HEK293 (cell line): ENCODE measurements at regions not wholly inside any gene's neighbourhood (a gene's known extent, or its start where the extent isn't known, plus 50 kb on each side); places are given as distances from the start of the nearest gene placed in this dataset.

Experiments used
- CTCF ChIA-PET: fragments of 350-600 bp; formaldehyde crosslinking; extraction: SDS; loops from one replicate; lab custom pipeline; 2021; ENCODE audit warnings: antibody characterized with exemption; lab: Yijun Ruan, JAX
- POLR2A ChIA-PET: fragments of 300-600 bp; formaldehyde crosslinking; extraction: SDS; loops from one replicate; lab custom pipeline; 2020; ENCODE audit warnings: antibody characterized with exemption, inconsistent platforms; lab: Yijun Ruan, JAX
- H3K27ac ChIP-seq: fragments of 200-500 bp; sonication (Bioruptor generic); 2 replicates; pipeline ENCODE4 v1.5.1; 2014; ENCODE audit warnings: low read depth, low read length, control low read depth, inconsistent platforms; ENCODE audit errors: extremely low read depth
- H3K36me3 ChIP-seq, 2 experiments: fragments of 200-500 bp in 1 of 2; sonication (Bioruptor generic) in 1 of 2; 1 replicate in 1 of 2; 2 replicates in 1 of 2; pipeline ENCODE4 v1.5.1; 2014 to 2017; ENCODE audit warnings: inconsistent platforms in 2 of 2, low read length in 2 of 2; ENCODE audit not compliant: control insufficient read depth in 2 of 2, insufficient read depth in 1 of 2
- H3K4me1 ChIP-seq: fragments of 200-500 bp; sonication (Bioruptor generic); 2 replicates; pipeline ENCODE4 v1.5.1; 2014; ENCODE audit warnings: mild to moderate bottlenecking, low read length, inconsistent platforms; ENCODE audit not compliant: control insufficient read depth, insufficient read depth
- H3K4me3 ChIP-seq: 2 replicates; pipeline ENCODE4 v1.5.1; 2011; ENCODE audit warnings: low read depth, mild to moderate bottlenecking, control low read depth, low read length, moderate library complexity
- H3K9me3 ChIP-seq: fragments of 200-500 bp; sonication (Bioruptor generic); 2 replicates; pipeline ENCODE4 v1.5.1; 2014; ENCODE audit warnings: low read depth, low read length, inconsistent platforms; ENCODE audit not compliant: control insufficient read depth, insufficient read depth
- GLIS1 ChIP-seq: fragments of 450-650 bp; formaldehyde crosslinking; IDR thresholded peaks from 2 replicates; pipeline ENCODE4 v1.5.1; 2016; ENCODE audit warnings: missing biosample characterization, missing genetic modification characterization
- KLF10 ChIP-seq: fragments of 450-650 bp; IDR thresholded peaks from 2 replicates; pipeline ENCODE4 v1.5.1; 2018; ENCODE audit warnings: missing biosample characterization, mild to moderate bottlenecking, missing genetic modification characterization
- PRDM6 ChIP-seq: fragments of 450-650 bp; formaldehyde crosslinking; IDR thresholded peaks from 2 replicates; pipeline ENCODE4 v1.5.1; 2017; ENCODE audit warnings: missing biosample characterization, missing genetic modification characterization
- SALL2 ChIP-seq: fragments of 450-650 bp; formaldehyde crosslinking; IDR thresholded peaks from 2 replicates; pipeline ENCODE4 v1.5.0; 2017; ENCODE audit warnings: missing biosample characterization, mild to moderate bottlenecking, missing genetic modification characterization, borderline replicate concordance
- TCF7L2 ChIP-seq: IDR thresholded peaks from 2 replicates; pipeline ENCODE4 v1.6.1; 2011; ENCODE audit warnings: low read depth, mild to moderate bottlenecking, inconsistent platforms, low read length, moderate library complexity, borderline replicate concordance
- ZBTB17 ChIP-seq: fragments of 450-650 bp; formaldehyde crosslinking; IDR thresholded peaks from 2 replicates; pipeline ENCODE4 v1.5.1; 2016; ENCODE audit warnings: missing biosample characterization, missing genetic modification characterization
- ZBTB20 ChIP-seq: fragments of 450-650 bp; formaldehyde crosslinking; IDR thresholded peaks from 2 replicates; pipeline ENCODE4 v1.5.1; 2016; ENCODE audit warnings: missing biosample characterization, missing genetic modification characterization
- ZBTB21 ChIP-seq: fragments of 450-650 bp; formaldehyde crosslinking; IDR thresholded peaks from 2 replicates; pipeline ENCODE4 v1.5.1; 2017; ENCODE audit warnings: missing biosample characterization, missing genetic modification characterization
- ZBTB8A ChIP-seq: fragments of 450-650 bp; formaldehyde crosslinking; IDR thresholded peaks from 2 replicates; pipeline ENCODE4 v1.5.1; 2016; ENCODE audit warnings: missing biosample characterization, missing genetic modification characterization
- ZNF10 ChIP-seq: fragments of 450-650 bp; formaldehyde crosslinking; IDR thresholded peaks from 2 replicates; pipeline ENCODE4 v1.5.1; 2017; ENCODE audit warnings: missing biosample characterization, missing genetic modification characterization
- ZNF112 ChIP-seq: fragments of 450-650 bp; formaldehyde crosslinking; IDR thresholded peaks from 2 replicates; pipeline ENCODE4 v1.5.0; 2017; ENCODE audit warnings: missing biosample characterization, missing genetic modification characterization
- ZNF114 ChIP-seq: fragments of 450-650 bp; formaldehyde crosslinking; IDR thresholded peaks from 2 replicates; pipeline ENCODE4 v1.5.0; 2017; ENCODE audit warnings: missing biosample characterization, missing genetic modification characterization
- ZNF157 ChIP-seq: fragments of 450-650 bp; formaldehyde crosslinking; IDR thresholded peaks from 2 replicates; pipeline ENCODE4 v1.5.1; 2016; ENCODE audit warnings: missing biosample characterization, missing genetic modification characterization
- ZNF174 ChIP-seq: fragments of 450-650 bp; formaldehyde crosslinking; IDR thresholded peaks from 2 replicates; pipeline ENCODE4 v1.5.0; 2017; ENCODE audit warnings: missing biosample characterization, mild to moderate bottlenecking, missing genetic modification characterization
- ZNF2 ChIP-seq: fragments of 450-650 bp; formaldehyde crosslinking; IDR thresholded peaks from 2 replicates; pipeline ENCODE4 v1.5.1; 2016; ENCODE audit warnings: missing biosample characterization, missing genetic modification characterization
- ZNF23 ChIP-seq: fragments of 450-650 bp; formaldehyde crosslinking; IDR thresholded peaks from 2 replicates; pipeline ENCODE4 v1.5.1; 2016; ENCODE audit warnings: missing biosample characterization, missing genetic modification characterization, borderline replicate concordance
- ZNF266 ChIP-seq: fragments of 450-650 bp; formaldehyde crosslinking; IDR thresholded peaks from 2 replicates; pipeline ENCODE4 v1.5.1; 2016; ENCODE audit warnings: missing biosample characterization, missing genetic modification characterization, low read depth
- ZNF423 ChIP-seq: fragments of 450-650 bp; formaldehyde crosslinking; IDR thresholded peaks from 2 replicates; pipeline ENCODE4 v1.5.1; 2016; ENCODE audit warnings: missing biosample characterization, missing genetic modification characterization
- ZNF433 ChIP-seq: fragments of 450-650 bp; formaldehyde crosslinking; IDR thresholded peaks from 2 replicates; pipeline ENCODE4 v1.5.1; 2016; ENCODE audit warnings: missing biosample characterization, missing genetic modification characterization, low read depth
- ZNF510 ChIP-seq: fragments of 450-650 bp; formaldehyde crosslinking; IDR thresholded peaks from 2 replicates; pipeline ENCODE4 v1.5.1; 2018; ENCODE audit warnings: mild to moderate bottlenecking, missing genetic modification characterization, missing biosample characterization; ENCODE audit not compliant: insufficient replicate concordance
- ZNF580 ChIP-seq: fragments of 450-650 bp; formaldehyde crosslinking; IDR thresholded peaks from 2 replicates; pipeline ENCODE4 v1.5.1; 2016; ENCODE audit warnings: missing biosample characterization, missing genetic modification characterization
- ZSCAN18 ChIP-seq: fragments of 450-650 bp; formaldehyde crosslinking; IDR thresholded peaks from 2 replicates; pipeline ENCODE4 v1.5.1; 2016; ENCODE audit warnings: missing biosample characterization, missing genetic modification characterization
- ZXDB ChIP-seq: fragments of 450-650 bp; formaldehyde crosslinking; IDR thresholded peaks from 2 replicates; pipeline ENCODE4 v1.5.1; 2016; ENCODE audit warnings: missing biosample characterization, missing genetic modification characterization
- TF ChIP-seq, protein P1 (sequence below): fragments of 450-650 bp; formaldehyde crosslinking; IDR thresholded peaks from 2 replicates; pipeline ENCODE4 v1.5.1; 2016; ENCODE audit warnings: missing biosample characterization, missing genetic modification characterization
- TF ChIP-seq, protein P2 (sequence below): fragments of 450-650 bp; formaldehyde crosslinking; IDR thresholded peaks from 2 replicates; pipeline ENCODE4 v1.5.1; 2017; ENCODE audit warnings: missing biosample characterization, mild to moderate bottlenecking, missing genetic modification characterization, moderate library complexity
- TF ChIP-seq, protein P3 (sequence below): fragments of 450-650 bp; IDR thresholded peaks from 2 replicates; pipeline ENCODE4 v1.5.1; 2018; ENCODE audit warnings: missing biosample characterization, mild to moderate bottlenecking, missing genetic modification characterization

DNA sequence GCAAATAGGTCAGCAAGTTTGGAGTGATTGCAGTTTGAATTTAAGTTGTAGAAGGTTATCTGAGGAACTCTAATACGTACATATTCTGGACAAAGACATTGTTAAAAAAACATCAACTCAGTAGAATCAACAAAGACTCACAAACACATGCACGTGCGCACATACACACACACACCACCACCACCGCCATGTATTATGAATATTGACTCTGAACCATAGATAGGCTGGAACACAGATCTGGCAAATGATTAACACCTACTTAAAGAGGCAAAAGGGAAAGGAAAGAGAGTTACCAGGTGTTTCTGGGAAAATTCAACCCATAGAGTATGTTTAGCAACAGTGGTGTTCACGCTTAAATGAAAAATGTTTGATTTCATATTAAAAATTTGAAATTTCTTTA, 334.2 kb upstream of the ALCAM start (continued):
- no peak for TF ChIP-seq ZNF114
- TF ChIP-seq ZNF10 (tag by site-specific recombination) = no peak

DNA sequence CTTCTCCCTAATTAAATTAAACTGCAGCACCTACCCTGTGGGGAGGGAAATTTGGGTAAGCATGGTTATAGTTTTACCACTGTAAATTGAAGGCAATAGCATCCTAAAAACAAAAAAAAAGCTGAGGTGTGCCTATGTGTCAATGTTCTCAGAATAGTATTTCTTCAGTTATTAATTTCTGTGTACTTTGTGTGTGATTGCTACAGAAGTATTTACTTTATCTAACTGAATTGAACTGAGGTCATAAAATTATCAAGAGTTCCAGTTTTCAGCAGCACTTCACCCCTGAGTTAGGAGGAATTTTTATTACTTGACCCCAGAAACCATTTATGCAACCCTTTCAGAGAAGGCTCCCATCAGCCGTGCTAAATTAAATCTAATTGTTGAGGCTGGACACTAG, 333.6 kb upstream of the ALCAM start:
- H3K9me3 ChIP-seq = no peaks in the 10 kb centered on the region
- H3K36me3 ChIP-seq = no peaks in the 10 kb centered on the region
- no peak overlapping the region for H3K4me3 ChIP-seq
- no peak overlapping the region for H3K27ac ChIP-seq
- CTCF ChIA-PET = no interaction called here
- POLR2A ChIA-PET = no interaction called here
- no peaks in the 10 kb centered on the region for H3K4me1 ChIP-seq
- TF ChIP-seq ZBTB21 (tag by site-specific recombination) = no peak
- TF ChIP-seq ZNF510 (tag by site-specific recombination) = no peak
- TF ChIP-seq ZNF580 (tag by site-specific recombination) = no peak
- TF ChIP-seq GLIS1 (tag by site-specific recombination) = no peak
- no peak for TF ChIP-seq TCF7L2
- TF ChIP-seq, protein P1, sequence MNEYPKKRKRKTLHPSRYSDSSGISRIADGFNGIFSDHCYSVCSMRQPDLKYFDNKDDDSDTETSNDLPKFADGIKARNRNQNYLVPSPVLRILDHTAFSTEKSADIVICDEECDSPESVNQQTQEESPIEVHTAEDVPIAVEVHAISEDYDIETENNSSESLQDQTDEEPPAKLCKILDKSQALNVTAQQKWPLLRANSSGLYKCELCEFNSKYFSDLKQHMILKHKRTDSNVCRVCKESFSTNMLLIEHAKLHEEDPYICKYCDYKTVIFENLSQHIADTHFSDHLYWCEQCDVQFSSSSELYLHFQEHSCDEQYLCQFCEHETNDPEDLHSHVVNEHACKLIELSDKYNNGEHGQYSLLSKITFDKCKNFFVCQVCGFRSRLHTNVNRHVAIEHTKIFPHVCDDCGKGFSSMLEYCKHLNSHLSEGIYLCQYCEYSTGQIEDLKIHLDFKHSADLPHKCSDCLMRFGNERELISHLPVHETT (tag by site-specific recombination) = no peak
- TF ChIP-seq ZNF2 = no peak
- TF ChIP-seq, protein P2, sequence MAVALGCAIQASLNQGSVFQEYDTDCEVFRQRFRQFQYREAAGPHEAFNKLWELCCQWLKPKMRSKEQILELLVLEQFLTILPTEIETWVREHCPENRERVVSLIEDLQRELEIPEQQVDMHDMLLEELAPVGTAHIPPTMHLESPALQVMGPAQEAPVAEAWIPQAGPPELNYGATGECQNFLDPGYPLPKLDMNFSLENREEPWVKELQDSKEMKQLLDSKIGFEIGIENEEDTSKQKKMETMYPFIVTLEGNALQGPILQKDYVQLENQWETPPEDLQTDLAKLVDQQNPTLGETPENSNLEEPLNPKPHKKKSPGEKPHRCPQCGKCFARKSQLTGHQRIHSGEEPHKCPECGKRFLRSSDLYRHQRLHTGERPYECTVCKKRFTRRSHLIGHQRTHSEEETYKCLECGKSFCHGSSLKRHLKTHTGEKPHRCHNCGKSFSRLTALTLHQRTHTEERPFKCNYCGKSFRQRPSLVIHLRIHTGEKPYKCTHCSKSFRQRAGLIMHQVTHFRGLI (tag by site-specific recombination) = no peak
- TF ChIP-seq ZXDB = no peak
- no peak for TF ChIP-seq ZNF112
- no peak for TF ChIP-seq ZNF23 (tag by site-specific recombination)
- TF ChIP-seq, protein P3, sequence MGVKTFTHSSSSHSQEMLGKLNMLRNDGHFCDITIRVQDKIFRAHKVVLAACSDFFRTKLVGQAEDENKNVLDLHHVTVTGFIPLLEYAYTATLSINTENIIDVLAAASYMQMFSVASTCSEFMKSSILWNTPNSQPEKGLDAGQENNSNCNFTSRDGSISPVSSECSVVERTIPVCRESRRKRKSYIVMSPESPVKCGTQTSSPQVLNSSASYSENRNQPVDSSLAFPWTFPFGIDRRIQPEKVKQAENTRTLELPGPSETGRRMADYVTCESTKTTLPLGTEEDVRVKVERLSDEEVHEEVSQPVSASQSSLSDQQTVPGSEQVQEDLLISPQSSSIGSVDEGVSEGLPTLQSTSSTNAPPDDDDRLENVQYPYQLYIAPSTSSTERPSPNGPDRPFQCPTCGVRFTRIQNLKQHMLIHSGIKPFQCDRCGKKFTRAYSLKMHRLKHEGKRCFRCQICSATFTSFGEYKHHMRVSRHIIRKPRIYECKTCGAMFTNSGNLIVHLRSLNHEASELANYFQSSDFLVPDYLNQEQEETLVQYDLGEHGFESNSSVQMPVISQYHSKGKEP (tag by site-specific recombination) = no peak
- TF ChIP-seq ZBTB17 (tag by site-specific recombination) = no peak
- no peak for TF ChIP-seq ZNF423
- TF ChIP-seq ZNF266 (tag by site-specific recombination) = no peak

- no peaks in the 10 kb centered on the region for H3K36me3 ChIP-seq
- CTCF ChIA-PET = no interaction called here
- POLR2A ChIA-PET = no interaction called here
- no peaks in the 10 kb centered on the region for H3K9me3 ChIP-seq
- H3K27ac ChIP-seq = no peak overlapping the region
- no peaks in the 10 kb centered on the region for H3K4me1 ChIP-seq
- no peak overlapping the region for H3K4me3 ChIP-seq
- TF ChIP-seq ZNF433 (tag by site-specific recombination) (no peak), ZBTB8A (tag by site-specific recombination) (no peak), ZNF423 (no peak), KLF10 (tag by site-specific recombination) (no peak), ZSCAN18 (tag by site-specific recombination) (no peak), ZNF23 (tag by site-specific recombination) (no peak), PRDM6 (tag by site-specific recombination) (no peak), ZBTB20 (tag by site-specific recombination) (no peak), ZNF174 (tag by site-specific recombination) (no peak), ZNF157 (tag by site-specific recombination) (no peak), SALL2 (no peak)
Observed at GRCh38 chr3:105039004-105039403, 327.7 kb upstream of the ALCAM start.
